ENCODE measurements at regions not wholly inside any gene's neighbourhood (a gene's known extent, or its start where the extent isn't known, plus 50 kb on each side); places are given as distances from the start of the nearest gene placed in this dataset.

DNA sequence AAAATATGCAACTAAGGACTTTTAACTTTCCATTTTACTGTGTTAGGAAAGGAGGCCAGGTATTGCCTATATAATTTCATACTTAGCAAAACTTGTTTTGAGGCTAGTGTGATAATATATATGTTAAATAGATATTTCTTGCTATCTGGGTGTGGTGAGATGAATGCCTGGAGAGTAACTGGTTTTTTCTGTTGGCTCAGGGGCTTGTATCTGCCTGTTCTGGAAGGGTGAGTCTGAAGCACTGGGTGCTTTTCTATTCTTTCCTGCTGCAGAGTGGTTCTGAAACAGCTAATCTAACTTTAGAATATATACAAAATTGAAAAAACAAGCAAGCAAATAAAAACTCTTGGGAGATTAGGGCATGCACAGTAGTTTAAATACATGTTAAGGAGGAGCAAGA is 64.6 kb upstream of the MYCBP2 start:
- TF ChIP-seq, protein P1, sequence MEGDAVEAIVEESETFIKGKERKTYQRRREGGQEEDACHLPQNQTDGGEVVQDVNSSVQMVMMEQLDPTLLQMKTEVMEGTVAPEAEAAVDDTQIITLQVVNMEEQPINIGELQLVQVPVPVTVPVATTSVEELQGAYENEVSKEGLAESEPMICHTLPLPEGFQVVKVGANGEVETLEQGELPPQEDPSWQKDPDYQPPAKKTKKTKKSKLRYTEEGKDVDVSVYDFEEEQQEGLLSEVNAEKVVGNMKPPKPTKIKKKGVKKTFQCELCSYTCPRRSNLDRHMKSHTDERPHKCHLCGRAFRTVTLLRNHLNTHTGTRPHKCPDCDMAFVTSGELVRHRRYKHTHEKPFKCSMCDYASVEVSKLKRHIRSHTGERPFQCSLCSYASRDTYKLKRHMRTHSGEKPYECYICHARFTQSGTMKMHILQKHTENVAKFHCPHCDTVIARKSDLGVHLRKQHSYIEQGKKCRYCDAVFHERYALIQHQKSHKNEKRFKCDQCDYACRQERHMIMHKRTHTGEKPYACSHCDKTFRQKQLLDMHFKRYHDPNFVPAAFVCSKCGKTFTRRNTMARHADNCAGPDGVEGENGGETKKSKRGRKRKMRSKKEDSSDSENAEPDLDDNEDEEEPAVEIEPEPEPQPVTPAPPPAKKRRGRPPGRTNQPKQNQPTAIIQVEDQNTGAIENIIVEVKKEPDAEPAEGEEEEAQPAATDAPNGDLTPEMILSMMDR (conservative IDR thresholded peaks at IDR 0.05 in 1 of 2, IDR thresholded peaks at IDR 0.05 in 1 of 2; ENCODE audit: low read depth in 1 of 2, low read length in 2 of 2) = no peak
- TF ChIP-seq EZH2 (IDR thresholded peaks at IDR 0.05; ENCODE audit: low read length, missing control alignments) = no peak
